Astrocyte of the hippocampus (primary cell): ENCODE measurements at regions not wholly inside any gene's neighbourhood (a gene's known extent, or its start where the extent isn't known, plus 50 kb on each side); places are given as distances from the start of the nearest gene placed in this dataset.
"Not testable (repeated sequence)": the region's sequence is repeated elsewhere in the genome, so short reads cannot be mapped to it uniquely, and the experiment has no call there.

Experiments used
- DNase-seq: peaks from one replicate; pipeline ENCODE4 v3.0.0; 2011; ENCODE audit warnings: low read depth, low spot score

DNA sequence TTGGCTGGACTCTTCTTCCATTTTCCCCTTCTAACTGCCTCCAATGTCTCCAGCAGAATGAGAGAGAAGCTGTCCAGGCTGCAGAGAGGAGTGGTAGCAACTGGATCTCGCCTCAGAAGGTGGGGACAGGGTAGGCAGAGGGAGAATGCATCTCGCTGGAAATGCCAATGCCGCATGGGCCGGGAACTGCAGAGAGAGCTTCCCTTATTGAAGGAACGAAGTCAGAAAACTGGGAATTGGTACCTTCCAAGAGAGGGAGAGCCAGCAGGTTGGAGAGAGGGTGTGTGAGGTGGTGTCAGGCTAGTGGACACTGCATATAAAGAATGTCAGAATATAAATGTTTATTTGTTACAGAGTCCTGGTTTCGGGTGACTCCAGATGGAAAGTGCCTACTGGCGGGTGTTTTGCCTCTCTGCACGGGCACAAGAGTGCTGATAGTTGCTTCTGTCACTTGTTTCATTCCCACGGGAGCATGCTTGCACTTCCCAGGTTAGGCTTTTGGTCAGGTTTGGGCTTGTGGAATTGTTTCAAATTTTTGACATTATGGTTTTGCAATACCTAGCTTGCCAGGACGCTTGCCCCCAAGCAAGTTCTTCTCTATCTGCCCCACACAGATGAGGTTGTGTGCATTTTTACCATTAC is 156.8 kb upstream of the STS start:
- no peak for DNase-seq

DNA sequence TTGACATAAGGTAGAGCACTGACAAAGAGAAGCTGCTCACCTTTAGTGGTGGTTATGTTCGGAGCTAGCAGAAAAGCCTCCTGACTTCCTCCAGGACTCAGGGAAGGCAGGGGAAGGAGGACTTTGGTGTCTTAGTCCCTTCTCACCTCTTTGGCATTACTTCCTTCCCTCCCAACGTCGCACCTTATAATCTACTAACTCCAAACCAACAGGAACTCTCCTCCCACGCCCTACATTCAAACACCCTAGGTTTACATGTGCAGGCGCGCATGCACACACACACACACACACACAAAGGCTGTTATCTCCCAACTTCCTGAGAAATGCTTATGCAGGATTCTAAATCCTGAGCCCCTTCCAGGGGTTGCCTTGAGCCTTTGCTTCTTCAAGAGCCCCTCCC is 157.7 kb upstream of the STS start:
- DNase-seq = no peak

- DNase-seq = not testable (repeated sequence)
Measured at GRCh38 chrX:6988694-6989093, 158.8 kb upstream of the STS start.

- no peak for DNase-seq
Measured at GRCh38 chrX:6986915-6987314, 160.6 kb upstream of the STS start.

- DNase-seq = no peak
Measured at GRCh38 chrX:6985537-6985936, 162.0 kb upstream of the STS start.

GRCh38 chrX:6983207-6983955 is 164.1 kb upstream of the STS start:
- no peak for DNase-seq

- no peak for DNase-seq
Measured at GRCh38 chrX:6981718-6982406, 165.7 kb upstream of the STS start.

DNA sequence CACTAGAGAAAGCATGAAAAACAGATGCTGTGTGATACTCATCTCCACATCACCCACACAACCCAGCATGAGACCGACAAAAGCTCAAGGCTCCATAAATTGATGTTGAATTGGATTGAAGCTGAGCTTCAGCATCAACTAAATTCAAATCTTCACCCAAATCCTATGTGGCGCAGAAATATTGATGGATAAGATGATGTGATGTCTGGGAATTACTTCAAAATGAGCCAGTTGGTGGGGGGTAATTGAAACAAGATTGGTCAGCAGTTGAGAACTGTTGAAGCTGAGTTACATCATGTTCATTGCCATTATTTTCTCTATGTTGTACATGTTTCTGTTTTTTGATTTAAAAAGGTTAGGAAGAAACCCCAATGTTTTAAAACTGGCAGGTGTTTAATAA is 166.5 kb upstream of the STS start:
- no peak for DNase-seq

- DNase-seq = peak; percentile 40
Measured at GRCh38 chrX:6968231-6968630, 179.3 kb upstream of the STS start.

- no peak for DNase-seq
Measured at GRCh38 chrX:6965729-6966128, 181.8 kb upstream of the STS start.

GRCh38 chrX:6962006-6962355 is 185.5 kb upstream of the STS start:
- DNase-seq = no peak

GRCh38 chrX:6961286-6962005 is 186.1 kb upstream of the STS start:
- DNase-seq = no peak

GRCh38 chrX:6959006-6959405 is 188.5 kb upstream of the STS start:
- DNase-seq = no peak

GRCh38 chrX:6954836-6955235 is 192.7 kb upstream of the STS start:
- no peak for DNase-seq

GRCh38 chrX:6946168-6946567 is 201.3 kb upstream of the STS start:
- DNase-seq = no peak

DNA sequence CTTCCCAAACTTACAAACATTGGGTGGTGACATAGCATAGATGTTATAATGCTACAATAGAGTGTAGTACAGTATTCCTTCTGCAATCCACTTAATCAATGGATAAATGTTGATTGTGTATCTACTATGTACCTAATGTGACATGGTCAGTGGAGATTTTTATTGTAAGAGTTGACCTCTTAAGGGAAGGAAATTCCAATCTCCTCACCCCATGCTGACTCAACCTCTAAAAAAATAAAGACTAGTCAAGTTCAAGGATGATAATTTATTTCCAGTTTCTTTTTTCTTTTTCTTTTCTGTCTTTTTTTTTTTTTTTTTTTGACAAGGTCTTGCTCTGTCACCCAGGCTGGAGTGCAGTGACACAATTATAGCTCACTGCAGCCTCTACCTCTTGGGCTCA is 206.5 kb upstream of the STS start:
- DNase-seq = no peak

- DNase-seq = not testable (repeated sequence)
Measured at GRCh38 chrX:6932942-6933341, 214.6 kb upstream of the STS start.

DNA sequence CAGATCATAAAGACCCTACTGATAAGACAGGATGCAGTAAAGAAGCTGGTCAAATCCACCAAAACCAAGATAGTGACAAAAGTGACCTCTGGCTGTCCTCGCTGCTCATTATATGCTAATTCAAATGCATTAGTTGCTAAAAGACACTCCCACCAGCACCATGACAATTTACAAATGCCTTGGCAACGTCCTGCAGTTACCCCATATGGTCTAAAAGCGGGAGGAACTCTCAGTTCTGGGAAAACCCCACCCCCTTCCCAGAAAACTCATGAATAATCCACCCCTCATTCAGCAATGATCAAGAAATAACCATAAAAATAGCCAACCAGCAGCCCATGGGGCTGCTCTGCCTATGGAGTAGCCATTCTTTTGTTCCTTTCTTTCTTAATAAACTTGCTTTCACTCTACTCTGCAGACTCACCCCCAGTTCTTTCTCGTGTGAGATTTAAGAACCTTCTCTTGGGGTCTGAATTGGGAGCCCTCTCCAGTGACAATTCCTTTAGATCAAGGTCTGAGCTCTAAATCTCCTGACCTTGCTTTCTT is 217.1 kb upstream of the STS start:
- DNase-seq = peak; percentile 33

DNA sequence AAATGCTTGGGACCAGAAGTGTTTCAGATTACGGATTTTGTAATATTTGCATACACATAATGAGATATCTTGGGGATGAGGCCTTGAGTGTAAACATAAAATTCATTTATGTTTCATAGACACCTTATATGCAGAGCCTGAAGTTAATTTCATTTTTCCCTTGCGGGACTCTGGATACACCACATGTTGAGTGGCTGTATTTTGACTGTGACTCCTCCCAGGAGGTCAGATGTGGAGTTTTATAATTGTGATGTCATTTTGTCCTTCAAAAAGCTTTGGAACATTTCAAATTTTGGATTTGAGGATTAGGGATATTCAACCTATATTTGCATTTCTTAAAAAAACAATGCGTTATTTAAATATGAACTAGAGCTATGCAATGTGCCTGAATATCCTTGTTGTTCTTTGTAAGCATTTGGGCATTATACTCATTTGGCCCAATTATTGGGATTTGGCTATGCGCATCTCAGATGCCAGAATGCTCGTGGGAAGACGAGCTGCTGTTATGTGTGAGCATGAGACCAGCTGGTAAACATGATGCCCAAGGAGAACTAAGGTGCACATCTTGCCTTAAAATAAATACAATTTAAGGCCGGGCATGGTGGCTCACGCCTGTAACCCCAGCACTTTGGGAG is 223.0 kb upstream of the STS start:
- DNase-seq = no peak

GRCh38 chrX:6917666-6918065 is 229.8 kb upstream of the STS start:
- no peak for DNase-seq

- DNase-seq = no peak
Measured at GRCh38 chrX:6910218-6910617, 237.3 kb upstream of the STS start.

DNA sequence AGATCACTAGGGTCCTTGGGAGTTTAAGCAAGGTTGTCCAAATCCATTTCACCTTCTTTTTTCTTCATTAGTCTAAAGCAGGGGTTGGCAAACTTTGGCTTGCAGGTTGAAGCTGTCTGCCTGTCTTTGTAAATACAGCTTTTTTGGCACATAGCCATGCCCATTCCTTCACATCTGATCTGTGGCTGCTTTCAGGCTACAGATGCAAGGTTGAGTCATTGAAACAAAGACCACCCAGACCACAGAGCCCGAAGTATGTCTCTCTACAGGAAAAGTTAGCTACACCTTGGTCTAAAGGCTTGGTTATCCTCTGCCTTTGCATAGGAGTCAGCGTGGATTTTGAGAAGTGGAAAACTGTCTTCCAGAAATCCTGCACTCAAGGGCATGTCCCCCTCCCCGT is 238.1 kb upstream of the STS start:
- peak; percentile 7 for DNase-seq
